HG03095 (cell line): ENCODE measurements at regions not wholly inside any gene's neighbourhood (a gene's known extent, or its start where the extent isn't known, plus 50 kb on each side); places are given as distances from the start of the nearest gene placed in this dataset.

Experiments used
- ATAC-seq: cut with Tn5 transposase; IDR thresholded peaks from one replicate; pipeline ENCODE4 v1.9.1; 2021; ENCODE audit warnings: moderate library complexity; ENCODE audit not compliant: unreplicated experiment

GRCh38 chr5:168216989-168217388 lies 74.5 kb upstream of the WWC1 start:
- ATAC-seq = no peak

GRCh38 chr5:168217497-168217896 lies 73.9 kb upstream of the WWC1 start:
- no peak for ATAC-seq

DNA sequence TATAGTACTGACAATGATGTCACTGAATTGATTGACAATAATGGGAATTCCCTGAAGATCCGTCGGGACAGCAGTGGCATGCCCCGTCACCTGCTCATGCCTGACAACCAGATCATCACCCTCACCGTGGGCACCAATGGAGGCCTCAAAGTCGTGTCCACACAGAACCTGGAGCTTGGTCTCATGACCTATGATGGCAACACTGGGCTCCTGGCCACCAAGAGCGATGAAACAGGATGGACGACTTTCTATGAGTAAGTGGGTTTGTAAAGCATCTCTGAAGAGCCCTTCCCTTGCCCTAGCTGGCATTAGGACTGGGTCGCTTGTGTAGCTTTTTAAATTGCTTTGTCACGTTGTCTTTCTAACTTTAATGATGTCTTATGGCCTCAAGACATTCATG lies 72.7 kb upstream of the WWC1 start:
- ATAC-seq = no peak

- ATAC-seq = peak; percentile 85
Measured at GRCh38 chr5:168219515-168220410, 71.7 kb upstream of the WWC1 start.

DNA sequence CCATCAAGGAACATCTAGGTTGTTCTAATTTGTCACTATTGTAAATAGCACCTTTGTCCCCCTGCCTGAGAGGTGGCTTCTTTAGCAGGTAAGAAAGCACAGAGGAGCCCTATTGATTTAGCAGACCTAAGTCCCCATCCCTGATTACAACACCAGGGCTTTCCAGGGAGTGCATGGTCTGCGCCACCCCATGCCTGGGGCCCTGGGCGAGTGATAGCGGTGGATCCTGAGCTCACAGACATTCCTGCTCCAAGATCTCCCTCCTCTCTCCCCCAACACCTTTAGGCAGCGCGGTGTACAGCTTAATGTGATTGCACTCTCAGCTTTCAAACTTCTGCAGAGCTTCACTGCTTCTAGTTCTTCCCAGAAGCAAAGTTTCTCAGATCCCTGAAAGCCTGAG lies 67.4 kb upstream of the WWC1 start:
- no peak for ATAC-seq

- ATAC-seq = no peak
Measured at GRCh38 chr5:168226012-168226411, 65.4 kb upstream of the WWC1 start.

- ATAC-seq = no peak
Measured at GRCh38 chr5:168227001-168227400, 64.4 kb upstream of the WWC1 start.

DNA sequence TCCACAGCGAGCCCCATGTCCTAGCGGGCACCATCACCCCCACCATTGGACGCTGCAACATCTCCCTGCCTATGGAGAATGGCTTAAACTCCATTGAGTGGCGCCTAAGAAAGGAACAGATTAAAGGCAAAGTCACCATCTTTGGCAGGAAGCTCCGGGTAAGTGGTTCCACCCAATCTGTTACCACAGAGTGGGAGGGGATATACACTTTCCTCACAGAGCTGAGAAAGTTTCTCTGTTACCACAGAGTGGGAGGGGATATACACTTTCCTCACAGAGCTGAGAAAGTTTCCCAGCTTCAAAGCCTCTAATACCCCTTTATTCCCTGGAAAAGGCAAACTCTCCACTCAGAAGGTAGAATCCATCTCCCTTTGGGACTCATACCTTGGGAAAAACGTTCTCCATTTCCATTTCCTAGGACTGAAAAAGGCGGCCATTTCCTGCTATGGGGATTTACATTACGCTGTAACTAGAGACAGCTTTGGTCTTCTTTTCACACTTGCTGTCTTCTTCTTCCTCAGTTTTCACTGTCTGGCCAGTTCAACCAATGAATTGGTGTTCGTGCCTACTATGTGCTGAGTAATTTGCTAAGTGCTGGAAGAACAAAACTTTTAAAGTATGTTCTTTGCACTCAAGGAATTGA lies 63.4 kb upstream of the WWC1 start:
- peak; percentile 100 for ATAC-seq

GRCh38 chr5:168228668-168229067 lies 62.8 kb upstream of the WWC1 start:
- ATAC-seq = no peak

GRCh38 chr5:168234133-168234532 lies 57.3 kb upstream of the WWC1 start:
- ATAC-seq = no peak

DNA sequence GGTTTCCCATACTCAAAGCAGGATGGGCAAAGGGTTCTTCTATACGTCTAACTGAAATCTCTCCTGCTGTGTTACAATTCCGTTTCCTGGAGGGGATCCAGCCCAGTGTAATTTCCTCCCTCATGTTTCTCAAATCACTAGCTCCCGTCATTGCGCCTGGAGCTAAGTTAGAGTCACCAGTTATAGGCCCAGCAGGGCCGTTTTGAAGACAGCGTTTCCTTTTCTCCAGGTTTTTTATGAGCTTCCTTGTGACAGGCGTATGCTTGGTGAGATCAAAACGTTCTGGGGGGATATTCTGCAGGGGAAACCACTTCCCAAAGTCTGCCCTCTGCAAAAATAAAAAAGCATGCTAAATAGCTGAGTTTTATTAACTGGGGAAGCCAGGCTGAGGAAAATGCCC lies 53.0 kb upstream of the WWC1 start:
- ATAC-seq = no peak

GRCh38 chr5:168239325-168239724 lies 52.1 kb upstream of the WWC1 start:
- ATAC-seq = no peak
